ENCODE measurements at regions not wholly inside any gene's neighbourhood (a gene's known extent, or its start where the extent isn't known, plus 50 kb on each side); places are given as distances from the start of the nearest gene placed in this dataset.

DNA sequence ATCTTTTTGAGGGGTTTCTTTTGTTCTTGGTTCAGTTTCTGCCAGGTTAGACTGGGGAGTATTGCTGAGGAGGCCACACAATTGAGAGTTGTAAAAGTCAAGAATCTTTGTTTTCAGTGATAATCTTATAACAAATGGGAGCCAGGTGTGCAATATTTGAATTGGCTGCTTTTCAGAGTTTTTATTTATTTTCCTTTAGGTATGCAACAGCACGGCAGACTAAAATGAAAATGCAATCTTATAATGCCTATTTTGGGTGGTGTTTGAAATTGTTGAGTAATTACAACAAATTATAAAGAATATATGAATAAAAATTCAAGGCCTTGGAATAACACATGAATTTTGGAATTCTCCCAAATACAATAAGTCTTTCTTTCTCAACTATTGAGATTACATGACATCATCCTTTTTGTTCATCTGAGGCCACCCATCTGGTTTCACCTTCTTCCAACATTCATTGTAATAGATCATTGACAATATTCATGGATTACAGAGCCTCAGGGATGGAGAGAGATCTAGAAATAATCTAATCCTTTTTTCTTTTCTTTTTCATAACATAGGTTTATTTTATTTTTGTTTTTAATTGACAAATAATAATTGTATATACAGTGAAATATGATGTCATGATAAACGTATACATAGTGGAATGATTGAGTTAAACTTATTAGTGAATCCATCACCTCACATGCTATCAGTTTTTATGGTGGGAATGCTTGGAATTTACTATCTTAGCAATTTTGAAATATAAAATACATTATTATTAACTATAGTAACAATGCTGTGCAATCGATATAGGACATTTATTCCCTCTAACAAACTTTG lies 1061.0 kb downstream of the NR2F1-AS1 start:
- TF ChIP-seq GATA1 (IDR thresholded peaks at IDR 0.05; ENCODE audit: low read depth, low read length) (no peak), POLR2A (IDR thresholded peaks at IDR 0.05; ENCODE audit: low read length) (no peak)
- no peak for DNase-seq

DNA sequence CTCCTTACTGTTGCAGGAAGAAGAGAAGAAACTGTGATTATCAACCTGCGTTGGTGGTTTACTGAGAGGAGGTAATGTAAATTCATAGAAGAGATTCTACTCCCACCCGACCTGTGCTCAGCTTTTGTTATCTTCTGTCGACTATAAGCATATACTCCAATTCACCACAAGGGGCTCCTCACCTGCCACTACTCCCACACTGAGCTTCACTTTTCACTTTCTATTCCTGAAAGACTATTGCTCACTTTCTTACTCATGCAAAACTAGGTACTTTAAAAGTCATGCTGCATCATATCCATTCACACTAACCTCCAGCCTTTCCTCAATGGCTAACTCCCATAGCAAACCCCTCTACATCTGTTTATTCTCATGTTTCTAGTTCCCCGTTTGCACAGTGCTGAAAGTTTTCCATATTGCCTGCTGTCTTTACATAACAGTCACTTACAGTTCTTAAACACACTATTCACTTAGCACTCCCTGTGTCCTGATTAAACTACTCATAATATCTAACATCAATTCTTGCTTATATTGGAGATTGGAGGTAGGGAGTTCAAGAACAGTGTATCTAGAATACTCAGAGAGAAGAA lies 1062.6 kb downstream of the NR2F1-AS1 start:
- peak in 1 of 2 experiments; percentile 1 for DNase-seq
- no peak for TF ChIP-seq GATA1 (IDR thresholded peaks at IDR 0.05; ENCODE audit: low read depth, low read length)
- TF ChIP-seq POLR2A (IDR thresholded peaks at IDR 0.05; ENCODE audit: low read length), result no peak

- TF ChIP-seq GATA1 (IDR thresholded peaks at IDR 0.05; ENCODE audit: low read depth, low read length) (no peak), POLR2A (IDR thresholded peaks at IDR 0.05; ENCODE audit: low read length) (no peak)
- no peak for DNase-seq
These were observed 1066.1 kb downstream of the NR2F1-AS1 start for GRCh38 chr5:92514896-92515295.

DNA sequence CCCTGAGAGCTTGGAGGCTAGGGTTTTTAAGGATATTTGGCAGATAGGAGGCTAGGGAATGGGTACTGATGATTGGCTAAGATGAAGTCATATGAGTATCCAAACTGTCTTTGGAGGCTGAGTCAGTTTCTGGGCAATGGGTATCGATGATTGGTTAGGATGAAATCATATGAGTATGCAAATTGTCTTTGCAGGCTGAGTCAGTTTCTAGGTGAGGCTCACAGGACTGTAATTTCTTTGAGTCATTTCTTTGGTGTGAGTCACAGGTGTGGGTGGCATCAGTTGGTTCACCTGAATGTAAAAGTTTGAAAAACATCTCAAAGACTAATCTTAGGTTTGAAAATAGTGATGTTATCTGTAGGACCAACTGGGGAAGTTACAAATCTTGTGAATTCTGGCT lies 1068.0 kb downstream of the NR2F1-AS1 start:
- no peak for DNase-seq

GRCh38 chr5:92508271-92508670 lies 1072.7 kb downstream of the NR2F1-AS1 start:
- TF ChIP-seq POLR2A (IDR thresholded peaks at IDR 0.05; ENCODE audit: low read length), result no peak
- no peak for TF ChIP-seq GATA1 (IDR thresholded peaks at IDR 0.05; ENCODE audit: low read depth, low read length)
- no peak for DNase-seq

More for the DNA sequence above, 1068.0 kb downstream of the NR2F1-AS1 start:
- TF ChIP-seq POLR2A (IDR thresholded peaks at IDR 0.05; ENCODE audit: low read length) (no peak), GATA1 (IDR thresholded peaks at IDR 0.05; ENCODE audit: low read depth, low read length) (no peak)

- no peak for DNase-seq
These were observed 1075.1 kb downstream of the NR2F1-AS1 start for GRCh38 chr5:92505925-92506324.

DNA sequence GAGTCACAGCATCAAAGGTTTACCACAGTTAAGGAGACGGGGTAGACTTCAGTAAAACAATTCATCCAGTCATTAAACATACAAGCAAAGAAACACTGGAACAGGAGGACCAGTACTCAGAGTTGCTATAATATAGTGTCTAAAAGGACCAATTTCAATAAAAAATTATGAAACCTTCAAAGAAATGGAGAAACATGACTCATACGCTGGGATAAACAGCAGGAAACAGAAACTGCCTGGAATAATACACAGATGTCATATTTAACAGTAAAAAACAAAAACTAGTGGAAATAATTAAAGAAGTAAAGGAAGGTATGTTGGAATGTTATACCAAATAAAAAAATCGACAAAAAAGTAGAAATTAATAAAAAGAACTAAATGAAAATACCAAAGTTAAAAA lies 1075.9 kb downstream of the NR2F1-AS1 start:
- TF ChIP-seq POLR2A (IDR thresholded peaks at IDR 0.05; ENCODE audit: low read length) (no peak), GATA1 (IDR thresholded peaks at IDR 0.05; ENCODE audit: low read depth, low read length) (no peak)
- DNase-seq, result no peak

More at GRCh38 chr5:92505925-92506324, 1075.1 kb downstream of the NR2F1-AS1 start:
- TF ChIP-seq POLR2A (IDR thresholded peaks at IDR 0.05; ENCODE audit: low read length), result no peak
- TF ChIP-seq GATA1 (IDR thresholded peaks at IDR 0.05; ENCODE audit: low read depth, low read length), result no peak

DNA sequence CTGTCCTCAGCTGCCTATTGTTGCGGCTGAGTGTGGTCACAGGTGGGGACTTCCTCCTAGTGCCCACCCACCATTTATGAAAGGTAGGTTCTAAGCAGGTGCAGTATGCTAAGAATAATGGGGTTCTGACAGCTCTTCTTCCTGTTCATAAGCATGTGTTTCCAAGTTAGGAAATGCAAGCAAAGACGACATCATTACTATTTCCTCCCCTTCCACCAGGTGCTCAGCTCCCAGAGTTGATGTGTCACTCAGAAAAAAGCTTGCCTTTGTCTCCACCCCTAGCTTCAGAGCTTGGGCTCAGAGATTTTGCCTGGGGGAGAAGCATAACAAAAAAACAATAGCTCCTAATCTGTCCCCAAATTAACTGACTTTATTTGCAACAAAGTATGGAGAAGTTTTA lies 1076.7 kb downstream of the NR2F1-AS1 start:
- no peak for DNase-seq
- TF ChIP-seq POLR2A (IDR thresholded peaks at IDR 0.05; ENCODE audit: low read length), result no peak
- TF ChIP-seq GATA1 (IDR thresholded peaks at IDR 0.05; ENCODE audit: low read depth, low read length), result no peak

DNA sequence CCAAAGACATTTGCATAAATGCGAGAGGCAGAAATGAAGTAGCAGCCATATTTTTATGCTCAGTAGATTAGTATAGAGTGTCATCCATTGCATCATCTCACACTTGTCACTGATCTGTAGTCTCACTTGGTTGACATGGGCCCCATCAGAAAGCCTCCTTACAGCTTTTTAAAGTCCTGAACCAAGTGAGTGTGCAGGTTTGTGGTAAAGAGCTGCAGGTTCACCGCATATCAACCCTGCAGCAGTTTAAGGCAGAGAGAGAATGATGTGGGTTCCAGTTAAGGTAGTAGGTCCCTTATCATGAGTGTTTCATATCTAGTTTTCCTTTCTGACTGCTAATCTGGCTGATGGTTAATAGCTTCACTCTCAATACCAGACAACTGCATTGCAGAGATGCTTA lies 1080.3 kb downstream of the NR2F1-AS1 start:
- TF ChIP-seq GATA1 (IDR thresholded peaks at IDR 0.05; ENCODE audit: low read depth, low read length) (no peak), POLR2A (IDR thresholded peaks at IDR 0.05; ENCODE audit: low read length) (no peak)

GRCh38 chr5:92496545-92496944 lies 1084.5 kb downstream of the NR2F1-AS1 start:
- no peak for TF ChIP-seq GATA1 (IDR thresholded peaks at IDR 0.05; ENCODE audit: low read depth, low read length)
- no peak for TF ChIP-seq POLR2A (IDR thresholded peaks at IDR 0.05; ENCODE audit: low read length)

More for the DNA sequence above, 1080.3 kb downstream of the NR2F1-AS1 start:
- no peak for DNase-seq

DNA sequence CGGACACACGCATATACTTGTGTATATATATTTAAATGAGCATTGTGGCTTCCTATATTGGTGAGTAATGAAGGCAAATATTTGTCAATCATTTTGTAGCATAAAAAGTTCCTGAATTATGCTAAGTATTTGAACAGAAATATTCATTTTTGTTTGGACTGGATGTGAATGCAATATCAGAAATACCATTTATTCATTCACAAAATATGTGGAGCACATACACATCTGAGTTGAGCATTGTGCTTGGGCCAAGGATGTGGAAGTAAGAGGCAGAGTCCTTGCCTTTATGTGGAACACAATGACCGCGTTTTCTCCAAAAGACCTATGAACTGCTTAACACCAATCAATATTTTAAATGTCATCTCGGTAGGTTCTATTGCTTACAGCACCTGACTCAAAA lies 1086.5 kb downstream of the NR2F1-AS1 start:
- DNase-seq, result no peak
- TF ChIP-seq GATA1 (IDR thresholded peaks at IDR 0.05; ENCODE audit: low read depth, low read length) (no peak), POLR2A (IDR thresholded peaks at IDR 0.05; ENCODE audit: low read length) (no peak)

More at GRCh38 chr5:92496545-92496944, 1084.5 kb downstream of the NR2F1-AS1 start:
- no peak for DNase-seq

DNA sequence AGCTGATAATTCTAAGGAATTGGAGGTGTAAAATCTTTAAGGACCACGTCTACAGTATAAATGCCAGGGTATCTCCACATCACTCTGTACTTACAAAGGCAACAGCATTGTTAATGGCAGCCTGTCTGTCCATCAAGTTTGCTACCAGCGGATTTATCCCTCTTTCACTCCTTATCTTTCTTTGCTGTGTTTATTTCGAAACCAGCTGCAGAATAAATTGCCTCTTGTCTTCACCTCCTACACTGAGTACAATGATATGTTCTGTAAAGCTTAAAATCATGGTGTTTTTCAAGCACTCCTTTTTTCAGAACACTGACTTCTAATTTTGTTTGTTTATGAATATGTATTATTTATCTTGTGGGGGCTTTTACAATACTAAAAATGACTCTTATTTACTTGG lies 1088.1 kb downstream of the NR2F1-AS1 start:
- no peak for TF ChIP-seq GATA1 (IDR thresholded peaks at IDR 0.05; ENCODE audit: low read depth, low read length)
- no peak for TF ChIP-seq POLR2A (IDR thresholded peaks at IDR 0.05; ENCODE audit: low read length)
- DNase-seq, result no peak

GRCh38 chr5:92484484-92484883 lies 1096.5 kb downstream of the NR2F1-AS1 start:
- no peak for TF ChIP-seq POLR2A (IDR thresholded peaks at IDR 0.05; ENCODE audit: low read length)
- no peak for TF ChIP-seq GATA1 (IDR thresholded peaks at IDR 0.05; ENCODE audit: low read depth, low read length)
- no peak for DNase-seq

DNA sequence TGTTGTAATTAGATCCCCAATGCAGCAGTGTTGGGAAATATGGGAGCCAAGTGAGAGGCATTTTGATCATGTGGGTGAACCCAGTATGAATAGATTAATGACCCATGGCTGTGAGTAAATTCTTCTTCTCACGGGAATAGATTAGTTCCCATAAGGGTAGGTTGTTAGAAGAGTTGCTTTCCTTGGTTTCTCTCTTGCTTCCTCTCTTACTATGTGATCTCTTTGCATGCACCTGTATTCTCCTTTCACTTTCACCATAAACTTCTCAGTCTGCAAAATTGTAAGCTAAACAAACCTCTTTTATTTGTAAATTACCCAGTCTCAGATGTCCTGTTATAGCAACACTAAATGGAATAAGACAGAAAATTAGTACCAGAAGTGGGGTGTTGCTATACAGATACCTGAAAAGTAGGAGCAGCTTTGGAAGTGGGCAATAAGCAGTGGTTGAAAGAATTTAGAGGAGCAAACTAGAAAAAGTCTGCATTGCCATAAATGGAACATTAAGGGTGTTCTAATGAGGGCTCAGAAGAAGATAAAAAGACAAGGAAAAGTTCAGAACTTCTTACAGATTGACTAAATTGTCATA lies 1090.0 kb upstream of the ARRDC3 start:
- TF ChIP-seq POLR2A (IDR thresholded peaks at IDR 0.05; ENCODE audit: low read length) (no peak), GATA1 (IDR thresholded peaks at IDR 0.05; ENCODE audit: low read depth, low read length) (no peak)
- no peak for DNase-seq
